HEK293 (cell line): ENCODE measurements at regions not wholly inside any gene's neighbourhood (a gene's known extent, or its start where the extent isn't known, plus 50 kb on each side); places are given as distances from the start of the nearest gene placed in this dataset.

Experiments used
- CTCF ChIA-PET: fragments of 350-600 bp; formaldehyde crosslinking; extraction: SDS; loops from one replicate; lab custom pipeline; 2021; ENCODE audit warnings: antibody characterized with exemption; lab: Yijun Ruan, JAX
- POLR2A ChIA-PET: fragments of 300-600 bp; formaldehyde crosslinking; extraction: SDS; loops from one replicate; lab custom pipeline; 2020; ENCODE audit warnings: antibody characterized with exemption, inconsistent platforms; lab: Yijun Ruan, JAX
- H3K27ac ChIP-seq: fragments of 200-500 bp; sonication (Bioruptor generic); 2 replicates; pipeline ENCODE4 v1.5.1; 2014; ENCODE audit warnings: low read depth, low read length, control low read depth, inconsistent platforms; ENCODE audit errors: extremely low read depth
- H3K36me3 ChIP-seq, 2 experiments: fragments of 200-500 bp in 1 of 2; sonication (Bioruptor generic) in 1 of 2; 1 replicate in 1 of 2; 2 replicates in 1 of 2; pipeline ENCODE4 v1.5.1; 2014 to 2017; ENCODE audit warnings: inconsistent platforms in 2 of 2, low read length in 2 of 2; ENCODE audit not compliant: control insufficient read depth in 2 of 2, insufficient read depth in 1 of 2
- H3K4me1 ChIP-seq: fragments of 200-500 bp; sonication (Bioruptor generic); 2 replicates; pipeline ENCODE4 v1.5.1; 2014; ENCODE audit warnings: mild to moderate bottlenecking, low read length, inconsistent platforms; ENCODE audit not compliant: control insufficient read depth, insufficient read depth
- H3K4me3 ChIP-seq: 2 replicates; pipeline ENCODE4 v1.5.1; 2011; ENCODE audit warnings: low read depth, mild to moderate bottlenecking, control low read depth, low read length, moderate library complexity
- H3K9me3 ChIP-seq: fragments of 200-500 bp; sonication (Bioruptor generic); 2 replicates; pipeline ENCODE4 v1.5.1; 2014; ENCODE audit warnings: low read depth, low read length, inconsistent platforms; ENCODE audit not compliant: control insufficient read depth, insufficient read depth
- ATF2 ChIP-seq: fragments of 450-650 bp; formaldehyde crosslinking; IDR thresholded peaks from 2 replicates; pipeline ENCODE4 v1.5.1; 2016; ENCODE audit warnings: missing biosample characterization, missing genetic modification characterization, low read depth
- PATZ1 ChIP-seq: fragments of 450-650 bp; formaldehyde crosslinking; IDR thresholded peaks from 2 replicates; pipeline ENCODE4 v1.5.1; 2016; ENCODE audit warnings: missing biosample characterization, missing genetic modification characterization
- TCF7L2 ChIP-seq: IDR thresholded peaks from 2 replicates; pipeline ENCODE4 v1.6.1; 2011; ENCODE audit warnings: low read depth, mild to moderate bottlenecking, inconsistent platforms, low read length, moderate library complexity, borderline replicate concordance
- ZBTB20 ChIP-seq: fragments of 450-650 bp; formaldehyde crosslinking; IDR thresholded peaks from 2 replicates; pipeline ENCODE4 v1.5.1; 2016; ENCODE audit warnings: missing biosample characterization, missing genetic modification characterization
- ZBTB7A ChIP-seq: fragments of 450-650 bp; formaldehyde crosslinking; IDR thresholded peaks from 2 replicates; pipeline ENCODE4 v1.5.1; 2016; ENCODE audit warnings: low read depth, missing biosample characterization, missing genetic modification characterization
- ZNF112 ChIP-seq: fragments of 450-650 bp; formaldehyde crosslinking; IDR thresholded peaks from 2 replicates; pipeline ENCODE4 v1.5.0; 2017; ENCODE audit warnings: missing biosample characterization, missing genetic modification characterization
- ZNF23 ChIP-seq: fragments of 450-650 bp; formaldehyde crosslinking; IDR thresholded peaks from 2 replicates; pipeline ENCODE4 v1.5.1; 2016; ENCODE audit warnings: missing biosample characterization, missing genetic modification characterization, borderline replicate concordance
- ZNF341 ChIP-seq: fragments of 450-650 bp; formaldehyde crosslinking; IDR thresholded peaks from 2 replicates; pipeline ENCODE4; 2016; ENCODE audit warnings: low read depth, missing biosample characterization, missing genetic modification characterization
- ZNF518A ChIP-seq: fragments of 450-650 bp; formaldehyde crosslinking; conservative IDR thresholded peaks from 2 replicates; pipeline ENCODE4 v1.5.1; 2016; ENCODE audit warnings: low read depth, missing biosample characterization, missing genetic modification characterization

GRCh38 chr14:101128478-101129321, 225.2 kb upstream of the RTL1 start:
- POLR2A ChIA-PET = no interaction called here

More at GRCh38 chr14:101128478-101129321, 225.2 kb upstream of the RTL1 start:
- no peaks in the 10 kb centered on the region for H3K36me3 ChIP-seq
- CTCF ChIA-PET = interaction anchor here (0.6 kb wide), 1 partner anchor 726 kb away, joined by 3 read pairs; no protein-coding TSS in a partner anchor
- H3K27ac ChIP-seq = no peak overlapping the region
- no peak for TF ChIP-seq TCF7L2
- TF ChIP-seq ZNF23 = no peak
- no peak for TF ChIP-seq ZNF518A
- TF ChIP-seq ATF2 (tag by site-specific recombination) = no peak
- TF ChIP-seq ZBTB20 (tag by site-specific recombination) = no peak
- no peak for TF ChIP-seq PATZ1 (tag by site-specific recombination)
- no peak for TF ChIP-seq ZNF341 (tag by site-specific recombination)
- TF ChIP-seq ZNF112 (tag by site-specific recombination) = no peak
- TF ChIP-seq ZBTB7A (tag by site-specific recombination) = no peak
- H3K4me3 ChIP-seq = no peak overlapping the region
- H3K4me1 ChIP-seq = no peaks in the 10 kb centered on the region
- H3K9me3 ChIP-seq = no peaks in the 10 kb centered on the region
